Heart right ventricle (tissue), 16 donors: ENCODE measurements at regions not wholly inside any gene's neighbourhood (a gene's known extent, or its start where the extent isn't known, plus 50 kb on each side); places are given as distances from the start of the nearest gene placed in this dataset.

Experiments
- ATAC-seq, 8 donors: fragments of 200-7000 bp; cut with Tn5 transposase; one replicate each; pipeline ENCODE4 v1.9.1; 2020; ENCODE audit warnings: mild to moderate bottlenecking in 8 of 8, moderate library complexity in 8 of 8, moderate number of reproducible peaks in 1 of 8
- DNase-seq, 2 donors: peaks; one replicate each; pipeline ENCODE4 v3.0.0-alpha.2; 2020
- H3K27ac ChIP-seq, 10 donors: fragments of 200-600 bp; sonication (generic) in 2 of 10; one replicate each; pipeline versions ENCODE4 v1.5.0 to v1.8.0; 2020 to 2022; ENCODE audit warnings: mild to moderate bottlenecking in 3 of 10
- H3K27me3 ChIP-seq, 7 donors: fragments of 200-600 bp; one replicate each; pipeline ENCODE4 v1.8.0; 2021 to 2022; ENCODE audit warnings: mild to moderate bottlenecking in 2 of 7
- H3K36me3 ChIP-seq, 9 donors: fragments of 200-600 bp; sonication (generic) in 1 of 9; one replicate each; pipeline versions ENCODE4 v1.5.0 to v1.8.0; 2020 to 2022; ENCODE audit warnings: mild to moderate bottlenecking in 2 of 9
- H3K4me1 ChIP-seq, 9 donors: fragments of 200-600 bp; sonication (generic) in 1 of 9; one replicate each; pipeline versions ENCODE4 v1.5.0 to v1.8.0; 2020 to 2022; ENCODE audit warnings: mild to moderate bottlenecking in 4 of 9
- H3K4me3 ChIP-seq, 10 donors: fragments of 200-600 bp; sonication (generic) in 2 of 10; one replicate each; pipeline versions ENCODE4 v1.5.0 to v1.8.0; 2020 to 2022; ENCODE audit warnings: mild to moderate bottlenecking in 7 of 10, moderate library complexity in 2 of 10
- H3K9me3 ChIP-seq, 11 donors: fragments of 200-600 bp in 10 of 11; sonication (generic) in 2 of 11; one replicate each; pipeline versions ENCODE4 v1.5.0 to v1.8.0; 2013 to 2022; ENCODE audit warnings: mild to moderate bottlenecking in 2 of 11, control low read depth in 1 of 11, moderate library complexity in 1 of 11
- WGBS, 2 donors: extraction: QIAGEN DNeasy Blood & Tissue Kit; methylation state at CpG; one replicate each; pipeline ENCODE4 v1.1.7; 2013; ENCODE audit warnings: inconsistent platforms in 1 of 2; 5-methylcytosine and 5-hydroxymethylcytosine counted together
- intact Hi-C, 10 donors: fragments of 100-400 bp; cut with DNase I; formaldehyde crosslinking; loops; one replicate each; pipeline versions ENCODE4 v1.11.1 to v1.14.2; 2022
- TF ChIP-seq, protein P1 (sequence below), 9 donors: fragments of 200-600 bp; sonication (generic) in 2 of 9; IDR thresholded peaks; one replicate each; pipeline versions ENCODE4 v1.5.0 to v1.8.0; 2021 to 2022; ENCODE audit warnings: antibody characterized with exemption in 9 of 9, mild to moderate bottlenecking in 5 of 9, moderate library complexity in 1 of 9
- donor health status: Arrhythmogenic right ventricular cardiomyopathy.
- donor health status: ischemic (EF 13 %, LVEDD 7.1; RV severe dilation, severe dysfunction).
- donor health status: healthy with polysubstance abuse.
- donor health status: DM: no; HTN: yes; CAD: no.
- donor health status: DM: no; HTN: no; CAD: no.
- donor health status: ischemic (EF 25% LVEDD 6.9; RV normal size, moderate dysfunction).
- donor health status: ischemic (EF 25% LVEDD 5.7; RV mildly dilated, moderate dysfunction).
- donor health status: healthy.
- donor health status: DM: yes; HTN: yes; CAD: no.
- donor health status: Ischemic cardiomyopathy.
- donor health status: ischemic (EF 35%, LVEDD 5.7; RV mildly dilated, moderate dysfunction).
- donor health status: nonischemic (EF 11% LVEDD 7.7; RV severe dilation, severe dysfunction).
- donor health status: DM: yes; HTN: yes; CAD: no.
- donor health status: PGD.
- donor health status: ischemic (EF 29% LVEDD 5.4; RV normal size, mild dysfunction).
- donor health status: nonischemic (EF 23%, LVEDD 6.1; RV moderate dilation, normal function).

DNA sequence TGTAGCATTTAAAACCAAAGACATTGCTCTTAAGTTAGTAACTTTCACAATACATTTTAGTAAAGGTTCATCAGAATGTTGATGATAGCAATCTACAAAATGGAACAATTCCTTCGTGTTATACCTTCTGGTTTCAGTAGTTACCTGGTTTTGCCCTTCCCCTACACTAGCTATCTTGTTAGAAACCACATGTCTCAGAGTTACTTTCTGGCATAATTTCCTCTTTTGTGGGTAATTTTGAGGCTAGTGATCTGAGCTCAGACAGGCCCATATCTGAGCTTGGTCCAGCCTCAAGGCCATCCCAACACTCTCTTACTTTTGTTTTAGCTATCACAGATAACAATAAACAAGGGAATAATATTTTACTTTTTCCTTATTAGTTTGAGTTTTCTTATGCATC lies 196.9 kb downstream of the KITLG start:
- no peaks in the 10 kb centered on the region for H3K4me1 ChIP-seq
- H3K9me3 ChIP-seq: peaks cover 0 to 10% (median 0%) of the 10 kb centered on the region in 11 donors
- 84 to 89% methylated on average over 1 of the region's 1 CpG for WGBS, 2 donors
- DNase-seq (no peak), ATAC-seq (no peak)
- no peak overlapping the region for H3K27ac ChIP-seq
- intact Hi-C loops: no loop called here
- TF ChIP-seq, protein P1, sequence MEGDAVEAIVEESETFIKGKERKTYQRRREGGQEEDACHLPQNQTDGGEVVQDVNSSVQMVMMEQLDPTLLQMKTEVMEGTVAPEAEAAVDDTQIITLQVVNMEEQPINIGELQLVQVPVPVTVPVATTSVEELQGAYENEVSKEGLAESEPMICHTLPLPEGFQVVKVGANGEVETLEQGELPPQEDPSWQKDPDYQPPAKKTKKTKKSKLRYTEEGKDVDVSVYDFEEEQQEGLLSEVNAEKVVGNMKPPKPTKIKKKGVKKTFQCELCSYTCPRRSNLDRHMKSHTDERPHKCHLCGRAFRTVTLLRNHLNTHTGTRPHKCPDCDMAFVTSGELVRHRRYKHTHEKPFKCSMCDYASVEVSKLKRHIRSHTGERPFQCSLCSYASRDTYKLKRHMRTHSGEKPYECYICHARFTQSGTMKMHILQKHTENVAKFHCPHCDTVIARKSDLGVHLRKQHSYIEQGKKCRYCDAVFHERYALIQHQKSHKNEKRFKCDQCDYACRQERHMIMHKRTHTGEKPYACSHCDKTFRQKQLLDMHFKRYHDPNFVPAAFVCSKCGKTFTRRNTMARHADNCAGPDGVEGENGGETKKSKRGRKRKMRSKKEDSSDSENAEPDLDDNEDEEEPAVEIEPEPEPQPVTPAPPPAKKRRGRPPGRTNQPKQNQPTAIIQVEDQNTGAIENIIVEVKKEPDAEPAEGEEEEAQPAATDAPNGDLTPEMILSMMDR (IDR thresholded peaks at IDR 0.05): no peak
- no peaks in the 10 kb centered on the region for H3K36me3 ChIP-seq
- no peak overlapping the region for H3K4me3 ChIP-seq
- H3K27me3 ChIP-seq: no peaks in the 10 kb centered on the region

DNA sequence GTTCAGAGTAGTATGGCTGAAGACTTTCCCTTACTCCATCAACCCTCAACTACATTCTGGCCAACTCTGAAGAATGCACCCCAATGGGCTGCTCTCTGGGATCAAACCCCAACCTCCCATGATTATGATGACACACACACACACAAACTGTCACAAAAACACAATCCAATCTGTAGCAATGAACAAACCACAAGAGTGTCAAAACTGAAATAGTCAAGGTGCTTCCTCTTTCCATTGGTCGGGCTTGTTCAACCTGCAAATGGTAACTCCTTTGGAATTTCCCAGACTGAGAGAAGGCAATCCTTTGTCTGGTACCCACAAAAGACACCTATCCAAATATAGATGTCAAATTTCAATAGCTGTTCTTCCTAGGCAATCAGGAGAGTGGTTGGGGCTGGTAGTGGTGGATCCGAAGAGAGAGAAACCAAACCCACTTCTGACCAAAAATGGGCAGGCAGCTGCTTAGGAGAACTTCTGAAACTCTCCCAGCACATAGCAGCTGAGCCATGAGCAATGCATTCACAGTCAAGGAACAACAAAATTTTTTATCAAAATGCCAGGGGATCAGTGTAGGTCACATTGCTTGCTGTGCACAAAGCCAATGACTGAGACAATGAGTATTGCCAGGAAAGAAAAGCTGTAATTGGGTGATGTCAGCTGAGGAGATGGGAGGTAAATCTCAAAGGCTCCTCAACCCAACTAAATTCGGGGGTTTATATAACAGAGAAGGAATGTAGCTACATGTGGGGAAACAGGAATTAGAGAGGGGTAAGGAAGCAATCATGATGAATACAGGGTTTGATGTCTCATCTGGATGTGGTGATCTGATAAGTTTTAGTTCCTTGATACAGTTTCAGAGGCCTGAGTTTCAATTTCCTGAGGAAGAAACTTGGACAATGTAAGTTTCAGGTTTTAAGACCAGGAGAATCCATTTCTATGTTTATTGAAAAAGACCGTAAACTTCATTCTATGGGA lies 191.4 kb downstream of the KITLG start:
- no peak overlapping the region for H3K27ac ChIP-seq
- intact Hi-C loops: no loop called here
- 90 to 91% methylated on average over 4 of the region's 4 CpGs for WGBS, 2 donors
- TF ChIP-seq, protein P1 (IDR thresholded peaks at IDR 0.05): no peak
- H3K4me3 ChIP-seq: no peak overlapping the region
- H3K9me3 ChIP-seq: peaks cover 0 to 10% (median 0%) of the 10 kb centered on the region in 11 donors
- H3K4me1 ChIP-seq: no peaks in the 10 kb centered on the region
- no peaks in the 10 kb centered on the region for H3K36me3 ChIP-seq
- H3K27me3 ChIP-seq: no peaks in the 10 kb centered on the region
- DNase-seq: no peak
- no peak for ATAC-seq

DNA sequence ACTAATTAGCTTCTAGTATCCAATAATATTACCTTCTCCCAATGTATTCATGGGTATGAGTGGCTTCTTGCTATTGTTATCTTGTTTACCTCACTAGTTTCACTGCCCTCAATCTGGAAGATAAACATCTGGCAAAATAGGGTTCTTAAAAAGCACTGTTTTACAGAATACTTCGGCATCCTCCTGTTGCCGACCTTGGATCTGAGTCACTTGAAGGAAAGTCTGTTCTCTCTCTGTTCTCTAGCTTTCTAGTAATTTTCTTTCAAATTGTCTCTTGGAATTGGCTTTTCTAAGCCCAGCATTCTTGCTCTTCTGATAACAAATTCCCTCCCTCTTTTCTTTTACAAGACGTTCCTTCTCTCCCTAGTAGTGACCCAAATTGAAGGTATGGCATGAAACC lies 189.5 kb downstream of the KITLG start:
- DNase-seq: no peak
- Histone ChIP-seq H3K4me3 (no peak overlapping the region), H3K27me3 (no peaks in the 10 kb centered on the region), H3K27ac (no peak overlapping the region), H3K4me1 (no peaks in the 10 kb centered on the region), H3K9me3 (peaks cover 0 to 16% (median 0%) of the 10 kb centered on the region in 11 donors), H3K36me3 (no peaks in the 10 kb centered on the region)
- intact Hi-C loops: no loop called here
- WGBS, 2 donors: 71 to 76% methylated on average over 3 of the region's 3 CpGs
- TF ChIP-seq, protein P1 (IDR thresholded peaks at IDR 0.05): no peak
- ATAC-seq: no peak

DNA sequence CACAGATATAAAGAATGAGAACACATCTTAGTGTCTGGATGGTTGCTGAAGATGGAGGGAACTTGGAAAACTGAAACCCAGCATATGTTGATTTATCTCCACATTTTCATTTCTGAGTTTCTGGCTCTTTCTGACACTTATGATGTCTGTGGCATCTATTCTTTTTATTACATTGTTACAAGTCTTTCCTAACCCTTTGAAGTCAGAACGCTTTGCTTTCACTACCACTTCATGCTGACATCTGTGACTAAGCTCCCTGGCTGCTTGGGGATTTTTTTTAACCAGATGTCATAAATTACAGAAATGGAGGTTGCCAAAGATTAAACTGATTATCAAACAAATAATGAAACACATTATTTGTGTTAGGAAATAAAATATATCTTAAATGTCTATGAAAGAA lies 188.7 kb downstream of the KITLG start:
- no peak for ATAC-seq
- WGBS, 2 donors: 46 to 56% methylated on average over 1 of the region's 1 CpG
- intact Hi-C loops: no loop called here

More for the DNA sequence above, 188.7 kb downstream of the KITLG start:
- Histone ChIP-seq H3K4me3 (no peak overlapping the region), H3K27me3 (no peaks in the 10 kb centered on the region), H3K36me3 (no peaks in the 10 kb centered on the region), H3K4me1 (no peaks in the 10 kb centered on the region), H3K9me3 (peaks cover 0 to 16% (median 0%) of the 10 kb centered on the region in 11 donors), H3K27ac (no peak overlapping the region)
- no peak for DNase-seq
- TF ChIP-seq, protein P1 (IDR thresholded peaks at IDR 0.05): no peak
